GM23248 (cell line): ENCODE measurements at regions not wholly inside any gene's neighbourhood (a gene's known extent, or its start where the extent isn't known, plus 50 kb on each side); places are given as distances from the start of the nearest gene placed in this dataset.

Experiments used
- DNase-seq: peaks from one replicate; pipeline ENCODE4 v3.0.0-alpha.2; 2015
- H2AFZ ChIP-seq: fragments of 200-600 bp; sonication (generic); 2 replicates; pipeline ENCODE4 v1.6.1; 2016; ENCODE audit warnings: antibody characterized with exemption
- H3F3A ChIP-seq: fragments of 200-600 bp; sonication (generic); 2 replicates; pipeline ENCODE4 v1.6.1; 2016; ENCODE audit warnings: mild to moderate bottlenecking, antibody characterized with exemption, mixed run types; ENCODE audit not compliant: insufficient read depth
- H3K27ac ChIP-seq: fragments of 200-600 bp; sonication (generic); 2 replicates; pipeline ENCODE4 v1.5.1; 2016; ENCODE audit warnings: mild to moderate bottlenecking
- H3K27me3 ChIP-seq: fragments of 200-600 bp; sonication (generic); replicated peaks from 2 replicates; pipeline ENCODE4 v1.6.1; 2016; ENCODE audit warnings: mild to moderate bottlenecking; ENCODE audit not compliant: insufficient read depth
- H3K36me3 ChIP-seq: fragments of 200-600 bp; sonication (generic); 2 replicates; pipeline ENCODE4 v1.6.1; 2016; ENCODE audit warnings: low read depth, mild to moderate bottlenecking
- H3K4me1 ChIP-seq: fragments of 200-600 bp; sonication (generic); 2 replicates; pipeline ENCODE4 v1.6.1; 2016; ENCODE audit warnings: mild to moderate bottlenecking; ENCODE audit not compliant: insufficient read depth
- H3K4me2 ChIP-seq: fragments of 200-600 bp; sonication (generic); one replicate; pipeline ENCODE4 v1.6.1; 2016; ENCODE audit warnings: mild to moderate bottlenecking; ENCODE audit not compliant: unreplicated experiment
- H3K4me3 ChIP-seq: fragments of 200-600 bp; sonication (generic); 2 replicates; pipeline ENCODE4 v1.5.1; 2016; ENCODE audit warnings: mild to moderate bottlenecking
- H3K79me2 ChIP-seq: fragments of 200-600 bp; sonication (generic); 2 replicates; pipeline ENCODE4 v1.6.1; 2016; ENCODE audit warnings: mild to moderate bottlenecking; ENCODE audit not compliant: insufficient read depth
- H3K9ac ChIP-seq: fragments of 200-600 bp; sonication (generic); 2 replicates; pipeline ENCODE4 v1.6.1; 2016; ENCODE audit warnings: mild to moderate bottlenecking
- H3K9me2 ChIP-seq: fragments of 200-600 bp; sonication (generic); 2 replicates; pipeline ENCODE4 v1.6.1; 2016; ENCODE audit warnings: mixed run types, mild to moderate bottlenecking, moderate library complexity; ENCODE audit not compliant: insufficient read depth
- H3K9me3 ChIP-seq: fragments of 200-600 bp; sonication (generic); one replicate; pipeline ENCODE4 v1.6.1; 2017; ENCODE audit warnings: low read depth
- H4K20me1 ChIP-seq: fragments of 200-600 bp; sonication (generic); 2 replicates; pipeline ENCODE4 v1.6.0; 2016; ENCODE audit not compliant: insufficient read depth
- EZH2 ChIP-seq: fragments of 200-600 bp; sonication (generic); IDR thresholded peaks from 2 replicates; pipeline ENCODE4 v1.6.1; 2018; ENCODE audit warnings: antibody characterized with exemption, mild to moderate bottlenecking; ENCODE audit not compliant: insufficient read depth, poor library complexity, severe bottlenecking
- EZH2phosphoT487 ChIP-seq: fragments of 200-600 bp; sonication (generic); IDR thresholded peaks from 2 replicates; pipeline ENCODE4 v1.6.1; 2018; ENCODE audit warnings: antibody characterized with exemption, moderate library complexity, mild to moderate bottlenecking, low read depth; ENCODE audit not compliant: insufficient read depth
- WGBS, 2 experiments: methylation state at CpG; one replicate each; pipeline ENCODE4 v1.1.6; 2015 to 2017; ENCODE audit warnings: low lambda C conversion rate in 2 of 2, low coverage in 1 of 2; ENCODE audit errors: missing lambda C conversion rate in 2 of 2; 5-methylcytosine and 5-hydroxymethylcytosine counted together
- in situ Hi-C: fragments of 300-500 bp; cut with MboI; formaldehyde crosslinking; loops from 2 replicates; pipeline ENCODE4 v1.15.0; 2020

GRCh38 chr4:177660223-177660622 lies 218.0 kb upstream of the AGA start:
- Histone ChIP-seq H3K27me3 (no peaks in the 10 kb centered on the region), H2AFZ (no peak overlapping the region), H3K4me3 (no peak overlapping the region), H3K9me3 (no peaks in the 10 kb centered on the region), H3K79me2 (no peaks in the 10 kb centered on the region), H3K9ac (no peak overlapping the region), H3K4me2 (no peak overlapping the region), H3K4me1 (no peaks in the 10 kb centered on the region), H3F3A (no peaks in the 10 kb centered on the region), H3K27ac (no peak overlapping the region), H4K20me1 (no peaks in the 10 kb centered on the region), H3K9me2 (no peaks in the 10 kb centered on the region), H3K36me3 (no peaks in the 10 kb centered on the region)
- 22 to 36% methylated on average over 1 of the region's 1 CpG for WGBS, 2 experiments
- DNase-seq = no peak
- in situ Hi-C loops = no loop called here
- no peak for TF ChIP-seq EZH2
- TF ChIP-seq EZH2phosphoT487 = no peak

- H3K4me2 ChIP-seq = no peak overlapping the region
- H3K79me2 ChIP-seq = no peaks in the 10 kb centered on the region
- no peaks in the 10 kb centered on the region for H3K27me3 ChIP-seq
- H3K36me3 ChIP-seq = no peaks in the 10 kb centered on the region
- no peaks in the 10 kb centered on the region for H4K20me1 ChIP-seq
- no peak overlapping the region for H3K4me3 ChIP-seq
- H3K9ac ChIP-seq = no peak overlapping the region
- H3K4me1 ChIP-seq = no peaks in the 10 kb centered on the region
- no peak for DNase-seq
- no peaks in the 10 kb centered on the region for H3F3A ChIP-seq
- no peaks in the 10 kb centered on the region for H3K9me3 ChIP-seq
- in situ Hi-C loops = no loop called here
- TF ChIP-seq EZH2phosphoT487 = no peak
- TF ChIP-seq EZH2 = no peak
- no peak overlapping the region for H2AFZ ChIP-seq
- H3K27ac ChIP-seq = no peak overlapping the region
- H3K9me2 ChIP-seq = no peaks in the 10 kb centered on the region
- 53 to 55% methylated on average over 5 of the region's 5 CpGs for WGBS, 2 experiments
Measured at GRCh38 chr4:177667687-177668086, 225.4 kb upstream of the AGA start.

- Histone ChIP-seq H3K9ac (no peak overlapping the region), H3K79me2 (no peaks in the 10 kb centered on the region), H3K4me3 (no peak overlapping the region), H3K4me2 (no peak overlapping the region), H4K20me1 (no peaks in the 10 kb centered on the region), H3K9me2 (no peaks in the 10 kb centered on the region), H3K36me3 (no peaks in the 10 kb centered on the region), H3K4me1 (no peaks in the 10 kb centered on the region), H2AFZ (no peak overlapping the region), H3K27ac (no peak overlapping the region), H3F3A (no peaks in the 10 kb centered on the region), H3K9me3 (no peaks in the 10 kb centered on the region), H3K27me3 (no peaks in the 10 kb centered on the region)
- 53 to 65% methylated on average over 3 of the region's 3 CpGs for WGBS, 2 experiments
- TF ChIP-seq EZH2 (no peak), EZH2phosphoT487 (no peak)
- DNase-seq = no peak
- in situ Hi-C loops = no loop called here
Measured at GRCh38 chr4:177671387-177671786, 229.2 kb upstream of the AGA start.

- H3K4me2 ChIP-seq = no peak overlapping the region
- no peak for DNase-seq
- no peaks in the 10 kb centered on the region for H3F3A ChIP-seq
- H3K27me3 ChIP-seq = no peaks in the 10 kb centered on the region
- WGBS, 2 experiments = 18 to 20% methylated on average over 2 of the region's 2 CpGs
- H2AFZ ChIP-seq = no peak overlapping the region
- H3K36me3 ChIP-seq = no peaks in the 10 kb centered on the region
- H3K9me2 ChIP-seq = no peaks in the 10 kb centered on the region
- no peak overlapping the region for H3K9ac ChIP-seq
- no peaks in the 10 kb centered on the region for H3K79me2 ChIP-seq
- H3K4me3 ChIP-seq = no peak overlapping the region
- H3K9me3 ChIP-seq = no peaks in the 10 kb centered on the region
- in situ Hi-C loops = no loop called here
- TF ChIP-seq EZH2 = no peak
- no peak for TF ChIP-seq EZH2phosphoT487
- no peaks in the 10 kb centered on the region for H4K20me1 ChIP-seq
- H3K4me1 ChIP-seq = no peaks in the 10 kb centered on the region
- H3K27ac ChIP-seq = no peak overlapping the region
Measured at GRCh38 chr4:177671845-177672244, 229.6 kb upstream of the AGA start.

- Histone ChIP-seq H3K9ac (no peak overlapping the region), H3K4me1 (no peaks in the 10 kb centered on the region), H3K27me3 (no peaks in the 10 kb centered on the region), H3K4me3 (no peak overlapping the region), H4K20me1 (no peaks in the 10 kb centered on the region), H3K36me3 (no peaks in the 10 kb centered on the region), H3K9me2 (no peaks in the 10 kb centered on the region), H3K9me3 (no peaks in the 10 kb centered on the region), H3F3A (no peaks in the 10 kb centered on the region), H3K4me2 (no peak overlapping the region), H3K27ac (no peak overlapping the region), H2AFZ (no peak overlapping the region), H3K79me2 (no peaks in the 10 kb centered on the region)
- DNase-seq = no peak
- WGBS, 2 experiments = 47 to 50% methylated on average over 3 of the region's 3 CpGs
- TF ChIP-seq EZH2phosphoT487 = no peak
- no peak for TF ChIP-seq EZH2
- in situ Hi-C loops = no loop called here
Measured at GRCh38 chr4:177673985-177674489, 231.8 kb upstream of the AGA start.
